ENCODE measurements at regions not wholly inside any gene's neighbourhood (a gene's known extent, or its start where the extent isn't known, plus 50 kb on each side); places are given as distances from the start of the nearest gene placed in this dataset.

DNA sequence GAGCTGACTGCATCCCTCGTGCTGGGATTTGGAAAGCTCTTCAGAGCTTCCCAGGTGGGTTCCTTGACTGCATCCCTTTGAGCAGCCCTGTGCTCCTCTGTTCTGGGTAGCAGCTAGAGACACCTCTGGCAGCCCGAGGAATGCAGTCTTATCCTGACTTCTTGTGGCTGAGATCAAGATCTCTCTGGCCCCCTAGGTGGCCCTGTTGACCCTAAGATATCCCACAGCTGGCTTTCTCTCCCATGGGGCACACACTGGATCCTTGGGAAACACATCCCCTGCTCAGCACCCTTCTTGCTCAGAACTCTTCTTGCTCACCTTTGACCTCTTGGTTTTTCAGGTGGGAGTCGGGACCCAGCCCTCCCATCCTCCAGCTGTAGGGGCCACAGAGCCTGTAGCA, 237.2 kb downstream of the TSN start:
- Mint-ChIP-seq H3K27ac (no peak overlapping the region), H3K9me3 (no peaks in the 10 kb centered on the region), H3K4me3 (no peak overlapping the region), H3K36me3 (ENCODE audit: low read depth) (no peaks in the 10 kb centered on the region), H3K4me1 (ENCODE audit: low read depth) (peaks cover 2% of the 10 kb centered on the region), H3K27me3 (ENCODE audit: low read depth) (peaks cover 2% of the 10 kb centered on the region)
- DNase-seq = no peak
- intact Hi-C loops (cut with micrococcal nuclease) = no loop called here
- CTCF ChIA-PET = no interaction called here

DNA sequence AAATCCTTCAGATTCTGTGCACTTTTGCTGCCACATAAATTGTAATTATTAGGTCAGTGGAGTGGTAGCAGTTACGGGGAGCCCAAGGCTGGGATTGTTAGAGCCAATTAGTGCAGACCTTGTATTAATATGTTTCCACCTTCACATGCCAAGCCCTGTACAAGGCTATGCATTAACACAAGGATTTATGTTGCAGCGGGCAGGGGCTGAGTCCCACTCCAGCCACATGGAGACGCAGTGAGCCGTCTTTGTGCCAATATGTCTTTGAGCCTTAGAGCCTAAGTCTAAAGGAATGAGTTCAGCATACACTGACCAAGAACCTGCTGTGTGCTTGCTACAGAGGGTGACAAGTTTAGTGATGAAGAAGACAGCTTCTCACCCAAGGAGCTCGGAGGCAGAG, 238.2 kb downstream of the TSN start:
- H3K27ac Mint-ChIP-seq = no peak overlapping the region
- H3K4me1 Mint-ChIP-seq (ENCODE audit: low read depth) = peaks cover 2% of the 10 kb centered on the region
- no peak overlapping the region for H3K4me3 Mint-ChIP-seq
- no peaks in the 10 kb centered on the region for H3K9me3 Mint-ChIP-seq
- CTCF ChIA-PET = no interaction called here
- H3K27me3 Mint-ChIP-seq (ENCODE audit: low read depth) = peaks cover 2% of the 10 kb centered on the region
- no peaks in the 10 kb centered on the region for H3K36me3 Mint-ChIP-seq (ENCODE audit: low read depth)
- no peak for DNase-seq
- intact Hi-C loops (cut with micrococcal nuclease) = no loop called here

DNA sequence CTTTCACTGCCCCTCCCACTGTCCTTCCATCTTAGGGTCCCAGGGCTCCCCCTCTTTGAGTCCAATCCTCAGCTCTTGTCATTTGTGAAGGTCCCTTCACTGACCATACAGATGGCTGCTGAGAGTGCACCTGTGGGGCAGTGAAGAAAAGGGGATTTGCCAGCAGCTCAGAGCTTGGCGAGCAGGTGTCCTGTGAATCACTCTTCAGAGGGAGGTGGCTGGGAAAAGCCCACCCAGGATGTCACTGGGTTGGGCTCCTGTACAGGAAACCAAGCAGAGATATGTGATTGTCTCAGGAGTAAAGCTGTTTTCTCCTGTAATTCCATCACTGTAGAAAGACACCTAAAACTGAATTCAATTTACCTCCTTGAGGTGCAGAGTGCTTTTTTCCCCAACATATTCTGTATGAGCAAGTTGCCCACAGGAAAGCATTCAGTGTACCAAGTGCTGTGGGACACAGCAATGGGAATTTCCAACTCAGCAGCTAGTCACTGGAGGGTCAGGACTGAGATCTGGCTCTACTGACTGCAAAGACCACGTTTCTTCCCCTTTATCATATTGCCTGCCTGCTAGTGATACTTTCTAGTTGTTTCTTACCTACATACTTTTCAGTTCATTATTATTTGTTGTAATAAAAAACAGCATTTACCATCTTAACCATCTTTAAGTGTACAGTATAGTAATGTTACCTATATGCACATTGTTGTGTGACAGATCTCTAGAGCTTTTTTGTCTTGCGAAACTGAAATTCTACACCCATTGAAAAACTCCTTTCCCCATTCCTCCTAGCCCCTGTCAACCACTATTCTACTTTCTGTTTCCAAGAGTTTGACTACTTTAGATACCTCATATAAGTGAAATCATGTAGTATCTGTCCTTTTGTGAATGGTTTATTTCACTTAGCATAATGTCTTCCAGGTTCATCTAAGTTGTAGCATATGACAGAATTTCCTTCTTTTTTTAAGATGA, 239.1 kb downstream of the TSN start:
- intact Hi-C loops (cut with micrococcal nuclease) = no loop called here
- DNase-seq = no peak
- no peaks in the 10 kb centered on the region for H3K36me3 Mint-ChIP-seq (ENCODE audit: low read depth)
- CTCF ChIA-PET = no interaction called here
- no peaks in the 10 kb centered on the region for H3K9me3 Mint-ChIP-seq
- H3K4me3 Mint-ChIP-seq = no peak overlapping the region
- peaks cover 2% of the 10 kb centered on the region for H3K27me3 Mint-ChIP-seq (ENCODE audit: low read depth)
- H3K4me1 Mint-ChIP-seq (ENCODE audit: low read depth) = peaks cover 2% of the 10 kb centered on the region
- no peak overlapping the region for H3K27ac Mint-ChIP-seq

GRCh38 chr2:121998751-121999150, 243.3 kb downstream of the TSN start:
- H3K27me3 Mint-ChIP-seq (ENCODE audit: low read depth) = peaks cover 5% of the 10 kb centered on the region
- no peak overlapping the region for H3K27ac Mint-ChIP-seq
- intact Hi-C loops (cut with micrococcal nuclease) = no loop called here
- CTCF ChIA-PET = no interaction called here
- H3K4me1 Mint-ChIP-seq (ENCODE audit: low read depth) = peaks cover 2% of the 10 kb centered on the region
- no peak overlapping the region for H3K4me3 Mint-ChIP-seq
- H3K36me3 Mint-ChIP-seq (ENCODE audit: low read depth) = no peaks in the 10 kb centered on the region
- DNase-seq = no peak
- H3K9me3 Mint-ChIP-seq = no peaks in the 10 kb centered on the region

GRCh38 chr2:121999264-121999663, 243.8 kb downstream of the TSN start:
- Mint-ChIP-seq H3K9me3 (no peaks in the 10 kb centered on the region), H3K27ac (no peak overlapping the region), H3K4me3 (no peak overlapping the region), H3K4me1 (ENCODE audit: low read depth) (peaks cover 2% of the 10 kb centered on the region), H3K27me3 (ENCODE audit: low read depth) (peaks cover 5% of the 10 kb centered on the region), H3K36me3 (ENCODE audit: low read depth) (no peaks in the 10 kb centered on the region)
- CTCF ChIA-PET = no interaction called here
- intact Hi-C loops (cut with micrococcal nuclease) = no loop called here
- DNase-seq = no peak

DNA sequence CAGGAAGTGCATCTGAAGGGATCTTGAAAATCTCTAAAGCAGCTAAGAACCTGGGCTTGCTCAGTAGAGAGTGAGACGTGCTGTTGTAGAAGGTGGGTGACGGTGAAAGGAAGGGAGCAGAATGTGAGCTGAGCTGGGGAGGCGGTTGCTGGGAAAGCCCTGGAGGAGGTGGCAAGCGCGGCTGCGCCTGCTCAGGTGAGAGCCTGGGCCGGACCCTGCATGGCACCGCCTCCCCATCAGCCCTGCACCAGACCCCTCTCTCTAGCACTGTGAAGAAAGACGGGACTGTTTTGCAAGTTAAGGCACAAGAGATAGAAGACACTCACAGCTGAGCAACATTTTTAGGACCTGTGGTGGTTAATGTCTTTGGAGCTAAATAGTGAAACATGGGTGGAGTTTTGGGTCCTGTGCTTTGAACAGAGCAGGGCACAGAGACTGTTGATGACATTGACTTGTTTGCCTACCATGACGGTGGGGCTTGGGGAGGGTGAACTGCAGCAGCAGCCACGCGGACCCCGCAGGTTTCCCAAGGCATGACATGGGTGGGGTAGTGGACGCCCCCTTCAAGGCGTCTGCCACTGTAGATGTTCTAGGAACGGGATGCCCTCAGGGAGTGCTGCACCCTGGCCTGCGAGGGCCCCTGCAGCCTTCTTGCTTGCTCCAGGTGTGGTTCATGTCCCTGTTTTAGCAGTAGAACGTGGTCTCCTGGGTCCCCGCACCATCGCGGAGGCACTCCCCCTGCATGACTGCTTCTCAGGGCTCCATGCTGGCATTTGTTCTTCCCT, 245.3 kb downstream of the TSN start:
- CTCF ChIA-PET = no interaction called here
- Mint-ChIP-seq H3K36me3 (ENCODE audit: low read depth) (no peaks in the 10 kb centered on the region), H3K9me3 (no peaks in the 10 kb centered on the region), H3K27ac (no peak overlapping the region), H3K27me3 (ENCODE audit: low read depth) (peaks cover 5% of the 10 kb centered on the region), H3K4me1 (ENCODE audit: low read depth) (no peaks in the 10 kb centered on the region), H3K4me3 (no peak overlapping the region)
- DNase-seq = no peak
- intact Hi-C loops (cut with micrococcal nuclease) = no loop called here

GRCh38 chr2:122001441-122001874, 246.0 kb downstream of the TSN start:
- CTCF ChIA-PET = no interaction called here
- Mint-ChIP-seq H3K4me1 (ENCODE audit: low read depth) (no peaks in the 10 kb centered on the region), H3K9me3 (no peaks in the 10 kb centered on the region), H3K27me3 (ENCODE audit: low read depth) (peaks cover 5% of the 10 kb centered on the region), H3K4me3 (no peak overlapping the region), H3K27ac (no peak overlapping the region), H3K36me3 (ENCODE audit: low read depth) (no peaks in the 10 kb centered on the region)
- intact Hi-C loops (cut with micrococcal nuclease) = no loop called here
- no peak for DNase-seq

- Mint-ChIP-seq H3K27me3 (ENCODE audit: low read depth) (peaks cover 5% of the 10 kb centered on the region), H3K9me3 (no peaks in the 10 kb centered on the region), H3K4me1 (ENCODE audit: low read depth) (no peaks in the 10 kb centered on the region), H3K4me3 (no peak overlapping the region), H3K36me3 (ENCODE audit: low read depth) (no peaks in the 10 kb centered on the region), H3K27ac (no peak overlapping the region)
- CTCF ChIA-PET = interaction anchor here (0.6 kb wide), 1 partner anchor 240 kb away, joined by 4 read pairs; no protein-coding TSS in a partner anchor
- intact Hi-C loops (cut with micrococcal nuclease) = no loop called here
- DNase-seq = no peak
These were observed 247.9 kb downstream of the TSN start for GRCh38 chr2:122003196-122003940.

DNA sequence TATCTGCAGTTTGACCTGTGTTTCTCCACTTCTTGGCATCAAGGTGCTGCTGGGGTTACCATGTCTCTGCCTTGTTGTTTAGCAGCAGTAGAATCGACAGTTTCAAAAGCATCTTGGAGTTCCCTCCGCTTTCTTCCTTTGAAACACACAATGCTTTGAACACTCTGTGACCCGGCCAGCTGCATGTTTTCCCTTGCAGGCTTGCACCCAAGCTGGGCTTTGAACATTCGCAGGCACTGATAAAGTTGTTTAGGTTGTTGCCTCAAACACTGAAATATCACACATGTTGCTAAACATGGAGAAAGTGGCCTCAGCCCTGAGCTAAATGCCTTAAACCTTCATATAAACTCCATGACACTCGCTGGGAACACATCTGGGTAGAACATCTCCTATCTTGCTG, 251.7 kb downstream of the TSN start:
- intact Hi-C loops (cut with micrococcal nuclease) = no loop called here

DNA sequence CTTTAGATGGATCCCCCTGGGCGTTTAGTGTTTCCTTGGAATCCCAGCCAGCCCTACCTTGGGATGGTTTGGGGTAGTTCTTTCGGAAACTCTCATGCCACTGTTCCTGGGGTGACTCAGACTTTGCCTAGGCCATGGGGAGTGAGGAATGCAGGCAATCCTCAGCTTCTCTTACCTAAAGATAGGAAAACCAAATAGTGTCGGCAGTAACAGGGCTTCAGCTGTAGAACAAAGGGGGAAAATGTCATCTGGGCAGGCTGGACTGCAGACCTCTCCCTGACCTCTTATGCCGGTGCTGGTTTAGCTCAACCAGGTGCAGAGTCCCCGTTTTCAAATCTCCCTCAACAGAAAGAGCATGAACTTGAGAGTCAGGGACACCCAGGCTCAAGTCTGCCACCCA, 252.1 kb downstream of the TSN start:
- no peak overlapping the region for H3K4me3 Mint-ChIP-seq
- no peaks in the 10 kb centered on the region for H3K9me3 Mint-ChIP-seq
- H3K27ac Mint-ChIP-seq = no peak overlapping the region
- peaks cover 8% of the 10 kb centered on the region for H3K27me3 Mint-ChIP-seq (ENCODE audit: low read depth)
- CTCF ChIA-PET = interaction anchor here (0.7 kb wide), 1 partner anchor 339 kb away, joined by 3 read pairs; no protein-coding TSS in a partner anchor
- no peak for DNase-seq
- H3K36me3 Mint-ChIP-seq (ENCODE audit: low read depth) = no peaks in the 10 kb centered on the region
- no peaks in the 10 kb centered on the region for H3K4me1 Mint-ChIP-seq (ENCODE audit: low read depth)
- intact Hi-C loops (cut with micrococcal nuclease) = no loop called here

More for the DNA sequence above, 251.7 kb downstream of the TSN start:
- Mint-ChIP-seq H3K27me3 (ENCODE audit: low read depth) (peaks cover 8% of the 10 kb centered on the region), H3K4me3 (no peak overlapping the region), H3K9me3 (no peaks in the 10 kb centered on the region), H3K4me1 (ENCODE audit: low read depth) (no peaks in the 10 kb centered on the region), H3K27ac (no peak overlapping the region), H3K36me3 (ENCODE audit: low read depth) (no peaks in the 10 kb centered on the region)
- CTCF ChIA-PET = interaction anchor here (0.7 kb wide), 1 partner anchor 338 kb away, joined by 3 read pairs; no protein-coding TSS in a partner anchor
- no peak for DNase-seq

- CTCF ChIA-PET = interaction anchor here (0.6 kb wide), 1 partner anchor 249 kb away, joined by 3 read pairs; no protein-coding TSS in a partner anchor
- Mint-ChIP-seq H3K9me3 (no peaks in the 10 kb centered on the region), H3K27ac (no peak overlapping the region), H3K4me3 (no peak overlapping the region), H3K27me3 (ENCODE audit: low read depth) (peaks cover 5% of the 10 kb centered on the region), H3K4me1 (ENCODE audit: low read depth) (no peaks in the 10 kb centered on the region), H3K36me3 (ENCODE audit: low read depth) (no peaks in the 10 kb centered on the region)
- DNase-seq = no peak
- intact Hi-C loops (cut with micrococcal nuclease) = no loop called here
These were observed 254.1 kb downstream of the TSN start for GRCh38 chr2:122009561-122009960.
